DMS114 treated with DMSO at 0.1 percent for 48 hours (cell line): ENCODE measurements at regions not wholly inside any gene's neighbourhood (a gene's known extent, or its start where the extent isn't known, plus 50 kb on each side); places are given as distances from the start of the nearest gene placed in this dataset.

Source experiments
- DNase-seq: peaks from one replicate; lab custom pipeline; 2025; ENCODE audit not compliant: unreplicated experiment; lab: John Stamatoyannopoulos, UW

GRCh38 chr5:51027271-51027670 lies 356.0 kb upstream of the ISL1 start:
- no peak for DNase-seq

- DNase-seq: no peak
Measured at GRCh38 chr5:51028394-51028793, 354.9 kb upstream of the ISL1 start.

- DNase-seq: no peak
Measured at GRCh38 chr5:51033215-51033614, 350.0 kb upstream of the ISL1 start.

- no peak for DNase-seq
Measured at GRCh38 chr5:51034222-51034901, 348.9 kb upstream of the ISL1 start.

GRCh38 chr5:51039424-51040329 lies 343.6 kb upstream of the ISL1 start:
- no peak for DNase-seq

GRCh38 chr5:51043745-51044144 lies 339.5 kb upstream of the ISL1 start:
- DNase-seq: no peak

GRCh38 chr5:51047369-51047768 lies 335.9 kb upstream of the ISL1 start:
- no peak for DNase-seq

GRCh38 chr5:51053361-51053760 lies 329.9 kb upstream of the ISL1 start:
- DNase-seq: no peak

GRCh38 chr5:51060953-51061352 lies 322.3 kb upstream of the ISL1 start:
- no peak for DNase-seq

- no peak for DNase-seq
Measured at GRCh38 chr5:51072937-51073336, 310.3 kb upstream of the ISL1 start.

- DNase-seq: no peak
Measured at GRCh38 chr5:51082741-51083140, 300.5 kb upstream of the ISL1 start.

- DNase-seq: no peak
Measured at GRCh38 chr5:51091816-51092215, 291.4 kb upstream of the ISL1 start.

- DNase-seq: no peak
Measured at GRCh38 chr5:51095486-51095885, 287.8 kb upstream of the ISL1 start.

- no peak for DNase-seq
Measured at GRCh38 chr5:51096859-51097258, 286.4 kb upstream of the ISL1 start.

- DNase-seq: no peak
Measured at GRCh38 chr5:51099173-51099853, 283.9 kb upstream of the ISL1 start.

GRCh38 chr5:51104556-51104955 lies 278.7 kb upstream of the ISL1 start:
- DNase-seq: no peak

GRCh38 chr5:51109786-51110410 lies 273.4 kb upstream of the ISL1 start:
- no peak for DNase-seq

GRCh38 chr5:51131266-51131665 lies 252.0 kb upstream of the ISL1 start:
- no peak for DNase-seq

GRCh38 chr5:51138164-51138563 lies 245.1 kb upstream of the ISL1 start:
- no peak for DNase-seq

GRCh38 chr5:51148437-51148836 lies 234.8 kb upstream of the ISL1 start:
- DNase-seq: no peak

GRCh38 chr5:51156222-51156621 lies 227.0 kb upstream of the ISL1 start:
- DNase-seq: no peak
